Activated CD8-positive, alpha-beta memory T cell treated with anti-CD3 and anti-CD28 coated beads, Interleukin-2, amount 10 ng/mL, durations not matched to agents 7 days and 5 days (primary cell): ENCODE measurements at regions not wholly inside any gene's neighbourhood (a gene's known extent, or its start where the extent isn't known, plus 50 kb on each side); places are given as distances from the start of the nearest gene placed in this dataset.
"Not testable (repeated sequence)": the region's sequence is repeated elsewhere in the genome, so short reads cannot be mapped to it uniquely, and the experiment has no call there.

Experiments used
- ATAC-seq: fragments of 150-1000 bp; cut with Tn5 transposase; one replicate; pipeline ENCODE4 v1.10.0; 2021; ENCODE audit warnings: moderate library complexity
- CTCF ChIA-PET: fragments of 350-600 bp; sonication (Branson Sonifier 250); formaldehyde crosslinking; loops from one replicate; lab custom pipeline; 2021; ENCODE audit warnings: antibody characterized with exemption; lab: Charles Lee
- DNase-seq: peaks from one replicate; pipeline ENCODE4 v3.0.0-alpha.2; 2020
- H3K27ac Mint-ChIP-seq: one replicate; pipeline ENCODE4 v1.8.0; 2021; ENCODE audit warnings: mild to moderate bottlenecking, mixed read lengths
- H3K27me3 Mint-ChIP-seq: one replicate; pipeline ENCODE4 v1.8.0; 2021; ENCODE audit warnings: mixed read lengths
- H3K36me3 Mint-ChIP-seq: one replicate; pipeline ENCODE4 v1.8.0; 2021; ENCODE audit warnings: mild to moderate bottlenecking, mixed read lengths
- H3K4me1 Mint-ChIP-seq: one replicate; pipeline ENCODE4 v1.8.0; 2021; ENCODE audit warnings: mixed read lengths
- H3K4me3 Mint-ChIP-seq: one replicate; pipeline ENCODE4 v1.8.0; 2021; ENCODE audit warnings: mild to moderate bottlenecking, moderate library complexity, mixed read lengths
- H3K9me3 Mint-ChIP-seq: one replicate; pipeline ENCODE4 v1.8.0; 2022; ENCODE audit warnings: low read depth, mixed read lengths

DNA sequence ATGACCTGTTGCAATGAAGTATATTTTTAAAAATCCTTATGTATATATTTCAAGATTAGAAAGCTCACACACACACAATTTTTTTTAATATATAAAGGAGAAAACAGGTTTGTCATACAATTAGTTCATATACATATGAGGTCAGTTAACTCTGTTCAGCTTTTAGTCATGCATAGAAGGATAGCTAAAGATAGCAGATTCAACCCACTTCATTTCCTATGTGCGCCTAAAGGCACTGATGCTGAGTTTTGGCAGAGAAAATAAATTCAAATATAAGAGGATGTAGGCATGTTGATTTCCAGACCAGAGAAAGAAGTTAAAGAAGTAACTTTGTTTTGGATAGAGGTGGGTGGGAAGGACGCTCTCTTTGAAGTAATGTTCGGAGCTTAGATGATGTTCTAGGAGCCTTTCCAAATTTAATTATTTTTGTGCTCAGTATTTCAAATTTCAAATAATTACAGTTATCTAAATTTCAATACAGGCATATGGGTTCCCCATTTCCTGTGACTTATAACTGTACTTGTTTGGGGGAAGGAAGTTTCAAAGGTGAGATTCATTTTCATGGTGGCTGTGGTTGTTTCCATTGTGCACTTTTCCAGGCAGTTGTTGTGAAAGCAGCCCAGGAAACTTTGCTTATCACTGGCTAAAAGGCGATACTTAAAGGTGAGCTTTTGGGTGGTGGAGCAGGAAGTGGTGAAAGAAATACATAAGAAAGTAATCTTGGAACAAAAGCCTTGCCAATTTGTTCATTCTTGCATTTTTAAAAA lies 523.4 kb upstream of the FANCL start:
- Mint-ChIP-seq H3K9me3 (no peaks in the 10 kb centered on the region), H3K4me3 (no peak overlapping the region), H3K36me3 (no peaks in the 10 kb centered on the region), H3K27ac (no peak overlapping the region), H3K4me1 (peaks cover 2% of the 10 kb centered on the region), H3K27me3 (no peaks in the 10 kb centered on the region)
- ATAC-seq (no peak), DNase-seq (no peak)
- CTCF ChIA-PET, result no interaction called here

DNA sequence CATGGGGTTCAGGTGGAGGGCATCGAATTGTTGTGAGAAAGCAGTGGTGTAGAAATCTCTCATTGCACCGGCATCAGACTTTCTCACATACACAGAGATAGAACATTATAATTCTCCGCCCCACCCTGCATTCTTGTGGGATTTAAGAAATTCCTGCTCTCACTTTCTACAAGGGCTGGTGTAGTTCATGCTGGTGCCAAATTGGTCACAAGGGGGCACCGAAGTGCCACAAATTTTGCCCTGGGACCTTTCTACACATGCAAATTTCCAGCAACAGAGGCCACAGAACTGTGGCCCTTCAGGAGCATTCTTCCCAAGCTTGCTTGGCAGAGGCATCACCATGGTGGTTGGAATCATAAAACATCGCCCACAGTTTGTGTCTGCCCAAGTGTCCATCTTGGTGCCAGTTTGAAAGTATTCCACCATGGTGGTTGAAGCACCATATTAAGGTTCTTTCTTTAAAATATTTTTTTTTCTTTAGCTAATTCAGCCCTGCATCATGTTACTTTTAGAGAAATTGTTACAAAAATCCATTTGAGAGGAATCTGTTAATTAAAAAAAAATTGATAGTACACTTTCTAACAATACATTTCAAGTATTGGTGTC lies 521.2 kb upstream of the FANCL start:
- ATAC-seq (no peak), DNase-seq (peak; percentile 42)
- Mint-ChIP-seq H3K27me3 (no peaks in the 10 kb centered on the region), H3K27ac (no peak overlapping the region), H3K4me1 (peaks cover 2% of the 10 kb centered on the region), H3K4me3 (no peak overlapping the region), H3K36me3 (no peaks in the 10 kb centered on the region), H3K9me3 (no peaks in the 10 kb centered on the region)
- CTCF ChIA-PET, result interaction anchor here (1.3 kb wide), 1 partner anchor 1820 kb away, joined by 3 read pairs; no protein-coding TSS in a partner anchor

GRCh38 chr2:58757971-58758370 lies 516.8 kb upstream of the FANCL start:
- Mint-ChIP-seq H3K4me1 (no peaks in the 10 kb centered on the region), H3K4me3 (no peak overlapping the region), H3K27ac (no peak overlapping the region), H3K27me3 (no peaks in the 10 kb centered on the region), H3K36me3 (no peaks in the 10 kb centered on the region), H3K9me3 (peaks cover 2% of the 10 kb centered on the region)
- CTCF ChIA-PET, result no interaction called here
- ATAC-seq (no peak), DNase-seq (no peak)

DNA sequence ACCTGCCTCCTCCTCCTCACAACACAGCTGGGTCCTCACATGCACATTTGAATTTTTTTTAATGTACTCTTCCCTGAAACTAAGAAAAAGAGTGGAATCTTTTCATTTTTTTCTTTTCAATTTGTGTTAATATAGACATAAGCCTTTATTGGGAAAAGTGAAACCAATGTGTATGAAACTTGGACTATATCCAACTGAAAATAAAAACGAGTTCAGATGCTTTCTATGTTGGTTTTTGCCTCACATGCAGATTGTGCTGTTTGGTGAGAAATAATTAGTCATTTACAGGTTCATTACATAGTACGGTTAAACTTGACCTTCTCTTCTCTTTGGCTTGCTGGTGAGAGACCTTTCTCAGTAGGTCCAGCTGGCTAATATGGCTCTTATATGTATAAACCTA lies 515.2 kb upstream of the FANCL start:
- Mint-ChIP-seq H3K4me3 (no peak overlapping the region), H3K27ac (no peak overlapping the region)
- CTCF ChIA-PET, result no interaction called here

DNA sequence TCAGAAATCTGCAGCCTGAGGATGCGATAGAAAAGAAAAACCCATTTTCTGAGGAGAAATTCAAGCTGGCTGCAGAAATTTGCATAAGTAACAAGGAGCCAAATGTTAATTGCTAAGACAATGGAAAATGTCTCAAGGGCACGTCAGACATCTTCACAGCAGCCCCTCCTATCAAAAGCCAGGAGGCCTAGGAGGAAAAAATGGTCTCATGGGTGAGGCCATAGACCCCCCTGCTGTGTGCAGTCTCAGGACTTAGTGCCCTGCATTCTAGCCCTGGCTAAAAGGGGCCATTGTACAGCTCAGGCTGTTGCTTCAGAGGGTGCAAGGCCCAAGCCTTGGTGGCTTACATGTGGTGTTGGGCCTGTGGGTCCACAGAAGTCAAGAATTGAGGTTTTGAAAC lies 511.4 kb upstream of the FANCL start:
- H3K27ac Mint-ChIP-seq, H3K4me3 Mint-ChIP-seq, H3K36me3 Mint-ChIP-seq, ATAC-seq, DNase-seq, H3K27me3 Mint-ChIP-seq, H3K9me3 Mint-ChIP-seq, CTCF ChIA-PET, H3K4me1 Mint-ChIP-seq: not testable (repeated sequence)

More for the DNA sequence above, 515.2 kb upstream of the FANCL start:
- Mint-ChIP-seq H3K4me1 (no peaks in the 10 kb centered on the region), H3K27me3 (no peaks in the 10 kb centered on the region), H3K9me3 (peaks cover 2% of the 10 kb centered on the region), H3K36me3 (no peaks in the 10 kb centered on the region)
- no peak for DNase-seq
- ATAC-seq, result no peak

- H3K27me3 Mint-ChIP-seq, H3K9me3 Mint-ChIP-seq, H3K36me3 Mint-ChIP-seq, H3K4me3 Mint-ChIP-seq, ATAC-seq, DNase-seq, H3K4me1 Mint-ChIP-seq, H3K27ac Mint-ChIP-seq, CTCF ChIA-PET: not testable (repeated sequence)
Observed at GRCh38 chr2:58751676-58752075, 510.6 kb upstream of the FANCL start.

DNA sequence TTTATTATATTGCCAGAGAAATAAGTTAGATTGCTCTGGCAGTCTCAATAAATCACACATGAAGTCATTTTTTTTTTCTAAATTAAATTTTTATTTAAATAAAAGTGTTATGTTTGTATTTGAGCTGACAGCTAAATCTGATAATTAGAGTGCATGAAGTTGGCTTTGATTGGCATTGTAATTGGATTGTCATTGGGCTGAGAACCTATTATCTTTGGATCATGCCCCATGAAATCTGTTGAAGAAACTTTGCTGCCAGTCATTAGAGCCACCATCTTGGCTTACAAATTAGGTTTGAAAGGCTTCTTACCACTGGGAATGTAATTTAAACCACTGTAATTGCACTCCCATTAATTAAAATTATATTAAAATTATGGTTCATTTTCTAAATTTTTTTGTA lies 507.9 kb upstream of the FANCL start:
- Mint-ChIP-seq H3K4me3 (no peak overlapping the region), H3K27ac (no peak overlapping the region), H3K4me1 (no peaks in the 10 kb centered on the region), H3K27me3 (no peaks in the 10 kb centered on the region), H3K36me3 (no peaks in the 10 kb centered on the region), H3K9me3 (peaks cover 2% of the 10 kb centered on the region)
- CTCF ChIA-PET, result no interaction called here
- DNase-seq, result no peak
- ATAC-seq, result no peak

DNA sequence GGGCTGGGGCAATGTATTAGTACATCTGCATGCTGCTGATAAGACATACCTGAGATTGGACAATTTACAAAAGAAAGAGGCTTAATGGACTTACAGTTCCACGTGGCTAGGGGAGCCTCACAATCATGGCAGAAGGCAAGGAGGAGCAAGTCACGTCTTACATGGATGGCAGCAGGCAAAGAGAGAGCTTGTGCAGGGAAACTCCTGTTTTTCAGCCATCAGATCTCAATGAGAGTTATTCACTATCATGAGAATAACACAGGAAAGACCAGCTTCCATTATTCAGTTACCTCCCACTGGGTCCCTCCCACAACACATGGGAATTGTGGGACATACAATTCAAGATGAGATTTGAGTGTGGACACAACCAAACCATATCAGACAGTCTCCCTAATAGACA lies 504.2 kb upstream of the FANCL start:
- H3K9me3 Mint-ChIP-seq, CTCF ChIA-PET, DNase-seq, H3K27ac Mint-ChIP-seq, H3K4me1 Mint-ChIP-seq, ATAC-seq, H3K4me3 Mint-ChIP-seq, H3K27me3 Mint-ChIP-seq, H3K36me3 Mint-ChIP-seq: not testable (repeated sequence)

DNA sequence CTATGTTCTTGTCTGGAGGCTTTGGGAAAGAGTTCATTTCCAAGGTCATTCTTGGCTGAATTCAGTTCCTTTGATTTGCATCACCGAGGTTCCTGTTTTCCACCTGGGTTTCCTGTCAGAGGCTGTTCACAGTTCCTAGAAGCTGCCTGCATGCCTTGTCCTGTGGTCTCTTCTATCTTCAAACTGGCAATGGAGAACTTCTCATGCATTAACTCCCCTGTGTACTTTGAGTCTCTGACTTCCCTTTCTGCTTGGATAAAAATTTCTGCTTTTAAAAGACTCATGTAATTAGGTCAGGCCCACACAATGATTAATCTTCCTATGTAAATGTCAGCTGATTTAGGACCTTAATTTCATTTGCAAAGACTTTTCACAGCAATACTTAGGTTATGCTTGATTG lies 499.3 kb upstream of the FANCL start:
- DNase-seq, result no peak
- no peaks in the 10 kb centered on the region for H3K36me3 Mint-ChIP-seq
- no peak for ATAC-seq
- no peaks in the 10 kb centered on the region for H3K9me3 Mint-ChIP-seq
- H3K27ac Mint-ChIP-seq, result no peak overlapping the region
- H3K4me3 Mint-ChIP-seq, result no peak overlapping the region
- H3K4me1 Mint-ChIP-seq, result no peaks in the 10 kb centered on the region
- H3K27me3 Mint-ChIP-seq, result no peaks in the 10 kb centered on the region
- CTCF ChIA-PET, result no interaction called here

GRCh38 chr2:58739033-58739432 lies 497.9 kb upstream of the FANCL start:
- no peaks in the 10 kb centered on the region for H3K9me3 Mint-ChIP-seq
- H3K4me1 Mint-ChIP-seq, result no peaks in the 10 kb centered on the region
- H3K27ac Mint-ChIP-seq, result no peak overlapping the region

GRCh38 chr2:58734365-58734764 lies 493.2 kb upstream of the FANCL start:
- no peak overlapping the region for H3K27ac Mint-ChIP-seq
- no peak for ATAC-seq
- H3K36me3 Mint-ChIP-seq, result no peaks in the 10 kb centered on the region
- CTCF ChIA-PET, result no interaction called here
- no peaks in the 10 kb centered on the region for H3K9me3 Mint-ChIP-seq
- H3K27me3 Mint-ChIP-seq, result peaks cover 3% of the 10 kb centered on the region
- H3K4me3 Mint-ChIP-seq, result no peak overlapping the region
- no peak for DNase-seq
- no peaks in the 10 kb centered on the region for H3K4me1 Mint-ChIP-seq

More at GRCh38 chr2:58739033-58739432, 497.9 kb upstream of the FANCL start:
- CTCF ChIA-PET, result no interaction called here
- ATAC-seq (no peak), DNase-seq (no peak)
- Mint-ChIP-seq H3K4me3 (no peak overlapping the region), H3K36me3 (no peaks in the 10 kb centered on the region), H3K27me3 (no peaks in the 10 kb centered on the region)

- no peaks in the 10 kb centered on the region for H3K9me3 Mint-ChIP-seq
- DNase-seq, result no peak
- no peak overlapping the region for H3K4me3 Mint-ChIP-seq
- ATAC-seq, result no peak
- no peaks in the 10 kb centered on the region for H3K4me1 Mint-ChIP-seq
- H3K27me3 Mint-ChIP-seq, result peaks cover 5% of the 10 kb centered on the region
- no peak overlapping the region for H3K27ac Mint-ChIP-seq
- no peaks in the 10 kb centered on the region for H3K36me3 Mint-ChIP-seq
- CTCF ChIA-PET, result no interaction called here
Observed at GRCh38 chr2:58732999-58733398, 491.9 kb upstream of the FANCL start.

DNA sequence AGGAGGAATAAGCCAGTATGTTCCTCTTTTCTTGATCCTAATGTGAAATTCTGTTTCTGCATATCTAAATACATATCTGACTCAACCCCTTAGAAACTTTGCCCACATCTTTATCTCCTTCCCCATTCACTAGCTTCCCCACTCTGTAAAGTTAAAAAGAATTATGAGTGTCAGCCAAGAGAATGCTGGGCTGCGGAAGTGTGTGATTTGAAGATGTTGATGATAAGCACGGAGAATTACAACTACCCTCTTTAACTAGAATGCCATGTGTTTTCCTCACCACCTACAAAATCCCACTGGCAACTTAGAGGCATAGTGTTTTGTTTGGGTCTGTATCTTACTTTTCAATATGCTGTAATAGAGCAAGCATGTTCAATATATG lies 490.4 kb upstream of the FANCL start:
- ATAC-seq (no peak), DNase-seq (no peak)
- Mint-ChIP-seq H3K27ac (no peak overlapping the region), H3K36me3 (no peaks in the 10 kb centered on the region), H3K27me3 (peaks cover 5% of the 10 kb centered on the region), H3K4me3 (no peak overlapping the region), H3K9me3 (no peaks in the 10 kb centered on the region), H3K4me1 (no peaks in the 10 kb centered on the region)
- CTCF ChIA-PET, result no interaction called here

DNA sequence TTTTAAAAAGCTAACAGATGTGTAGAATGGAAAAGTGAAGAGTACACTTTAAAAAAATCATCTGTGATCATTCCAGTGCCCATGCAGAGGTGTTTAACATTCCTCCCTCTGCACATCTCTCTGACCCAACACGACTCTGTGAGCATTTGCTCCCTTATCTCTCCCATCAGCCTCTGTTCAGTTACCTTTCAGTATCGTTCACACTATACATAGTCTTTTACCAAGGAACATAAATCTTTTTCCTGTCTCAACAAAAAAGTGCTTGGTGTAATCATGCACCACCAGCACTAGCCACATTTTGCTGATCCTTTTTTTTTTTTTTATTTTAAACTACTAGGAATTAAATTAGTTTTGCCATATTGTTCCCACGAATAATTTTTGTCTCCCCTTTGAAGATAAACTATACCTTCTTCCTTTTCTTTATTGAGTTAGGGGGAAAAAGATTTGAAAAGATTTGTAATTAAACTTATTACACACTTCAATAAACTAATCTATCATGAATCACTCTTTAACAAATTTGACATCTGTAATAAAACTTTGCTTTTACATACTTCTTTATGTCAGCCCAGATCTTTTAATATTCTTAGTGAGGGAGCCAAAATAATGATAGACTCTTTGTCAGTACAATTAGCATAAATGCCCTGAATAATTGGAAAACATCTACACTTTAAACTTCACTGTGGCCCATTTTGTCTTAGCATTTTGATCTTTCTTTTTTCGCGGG lies 489.8 kb upstream of the FANCL start:
- no peaks in the 10 kb centered on the region for H3K9me3 Mint-ChIP-seq
- DNase-seq, result no peak
- no peak for ATAC-seq
- peaks cover 5% of the 10 kb centered on the region for H3K27me3 Mint-ChIP-seq
- CTCF ChIA-PET, result no interaction called here
- H3K4me3 Mint-ChIP-seq, result no peak overlapping the region
- no peaks in the 10 kb centered on the region for H3K36me3 Mint-ChIP-seq
- no peaks in the 10 kb centered on the region for H3K4me1 Mint-ChIP-seq
- H3K27ac Mint-ChIP-seq, result no peak overlapping the region
